ENCODE measurements at regions not wholly inside any gene's neighbourhood (a gene's known extent, or its start where the extent isn't known, plus 50 kb on each side); places are given as distances from the start of the nearest gene placed in this dataset.
"Not testable (repeated sequence)": the region's sequence is repeated elsewhere in the genome, so short reads cannot be mapped to it uniquely, and the experiment has no call there.

GRCh38 chr14:30072454-30072853, 144.8 kb upstream of the PRKD1 start:
- not testable (repeated sequence) for DNase-seq

DNA sequence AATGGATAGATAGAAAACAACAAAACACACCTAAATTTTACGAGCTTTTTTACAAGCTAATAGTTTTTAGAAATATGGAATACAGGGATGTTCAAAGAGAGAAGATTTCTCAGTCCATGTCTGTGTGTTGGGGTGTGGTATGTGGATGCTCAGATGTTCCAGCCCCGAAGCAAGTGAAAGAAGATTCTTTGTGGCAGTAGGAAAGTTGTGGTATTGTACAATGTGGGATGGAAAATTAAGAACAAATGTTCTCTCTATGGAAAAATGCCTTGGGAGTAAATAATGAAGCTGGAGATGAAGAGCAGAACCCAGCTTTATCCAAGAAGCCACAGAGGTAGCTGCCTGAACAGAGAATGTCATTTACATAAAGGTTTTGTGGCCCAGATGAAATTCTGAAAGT, 150.3 kb upstream of the PRKD1 start:
- no peak for DNase-seq

- no peak for DNase-seq
Measured at GRCh38 chr14:30078811-30079402, 151.3 kb upstream of the PRKD1 start.

GRCh38 chr14:30082486-30082885, 154.8 kb upstream of the PRKD1 start:
- DNase-seq, result no peak

DNA sequence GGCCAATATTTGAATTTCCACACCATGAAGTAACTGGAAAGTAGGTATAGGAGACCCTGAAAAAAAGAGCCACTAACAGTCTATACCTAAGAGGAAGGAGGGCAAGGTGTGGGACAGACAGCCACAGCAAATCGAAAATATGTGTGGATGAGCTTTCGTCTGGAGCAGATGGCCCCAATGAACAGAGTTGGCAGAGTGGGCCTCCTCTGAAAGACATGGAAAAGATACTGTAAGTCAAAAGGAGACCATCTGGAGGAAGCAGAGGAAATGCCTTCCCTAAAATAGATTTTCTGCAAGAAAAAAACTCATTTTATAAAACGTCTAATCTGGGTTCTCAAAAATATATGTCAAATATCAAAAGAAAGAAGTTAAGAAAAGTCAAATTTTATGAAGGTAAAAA, 157.2 kb upstream of the PRKD1 start:
- DNase-seq, result no peak

- no peak for DNase-seq
Measured at GRCh38 chr14:30085943-30086342, 158.3 kb upstream of the PRKD1 start.

- DNase-seq, result no peak
Measured at GRCh38 chr14:30088620-30089019, 161.0 kb upstream of the PRKD1 start.

DNA sequence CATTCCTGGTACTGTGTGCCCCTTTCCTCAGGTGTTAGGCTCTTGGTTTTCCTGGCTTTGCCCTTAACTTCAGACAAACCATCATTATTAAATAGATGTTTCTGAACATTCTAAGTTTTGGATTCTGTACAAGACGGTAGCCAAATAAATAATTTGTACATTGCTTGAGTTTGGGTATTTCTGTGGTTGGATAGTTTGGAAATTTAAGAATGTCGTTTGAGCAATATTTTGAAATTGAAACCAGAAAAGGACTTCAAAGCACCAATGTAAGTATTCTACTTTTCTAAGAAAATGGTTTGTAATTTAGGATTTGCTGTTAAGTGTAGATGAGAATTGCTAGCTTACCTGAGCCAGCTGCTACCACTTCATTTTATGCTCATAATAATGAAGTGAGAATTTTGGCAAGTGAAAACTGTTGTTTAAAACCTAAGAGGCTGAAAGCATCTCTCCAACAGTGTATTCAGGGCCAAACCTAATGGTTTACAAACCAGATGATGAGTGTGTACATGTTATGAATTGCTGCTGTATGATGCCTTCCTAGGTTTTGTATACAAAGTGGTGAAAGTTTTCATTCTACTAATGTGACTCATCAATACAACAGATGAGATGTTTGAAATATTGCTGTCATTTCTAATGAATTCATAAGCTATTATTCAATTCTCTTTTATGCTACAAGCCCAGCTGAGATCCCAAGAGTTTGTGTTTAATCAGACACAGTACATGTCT, 181.5 kb upstream of the PRKD1 start:
- no peak for DNase-seq

DNA sequence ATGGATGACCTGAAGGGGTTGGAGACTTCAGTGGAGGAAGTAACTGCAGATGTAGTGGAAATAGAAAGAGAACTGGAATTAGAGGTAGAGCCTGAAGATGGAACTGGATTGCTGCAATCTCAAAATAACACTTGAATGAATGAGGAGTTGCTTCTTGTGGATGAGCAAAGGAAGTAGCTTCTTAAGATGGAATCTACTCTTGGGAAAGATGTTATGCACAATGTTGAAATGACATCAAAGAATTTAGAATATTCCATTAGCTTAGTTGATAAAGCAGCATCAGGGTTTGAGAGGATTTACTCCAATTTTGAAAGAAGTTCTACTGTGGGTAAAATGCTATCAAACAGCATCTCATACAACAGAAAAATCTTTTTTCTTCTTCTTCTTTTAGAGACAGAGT, 186.4 kb upstream of the PRKD1 start:
- no peak for DNase-seq

GRCh38 chr14:30115756-30116155, 188.1 kb upstream of the PRKD1 start:
- no peak for DNase-seq

GRCh38 chr14:30118992-30119640, 191.5 kb upstream of the PRKD1 start:
- DNase-seq, result no peak

DNA sequence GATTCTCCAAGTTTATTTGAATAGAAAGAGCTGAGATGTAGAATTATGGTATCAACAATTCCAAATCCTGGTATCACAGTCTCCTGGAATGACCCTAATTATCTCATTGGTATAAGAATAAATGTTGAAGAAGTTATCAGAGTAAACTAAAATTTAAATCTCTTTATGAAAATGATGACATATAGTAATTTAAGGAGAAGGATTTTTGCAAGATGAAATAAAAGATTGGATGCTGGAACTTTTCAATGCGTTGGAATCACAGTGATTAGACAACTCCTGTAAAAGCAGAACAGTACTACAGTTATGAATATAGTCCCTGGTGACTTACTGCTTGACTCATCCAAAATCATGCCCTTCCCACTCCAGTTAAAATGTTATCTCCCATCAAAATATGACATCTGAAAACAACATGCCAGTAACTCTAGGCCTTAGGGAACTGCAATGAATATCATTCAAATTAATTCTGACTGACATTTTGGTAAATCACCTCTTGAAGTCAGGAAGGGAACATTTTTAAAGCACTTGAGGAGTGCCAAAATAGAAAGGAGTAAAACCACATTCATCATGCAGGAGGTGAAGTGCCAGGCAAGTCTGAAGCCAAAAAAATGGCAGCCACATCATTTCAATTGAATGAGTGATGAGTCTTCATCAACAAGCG, 197.8 kb upstream of the PRKD1 start:
- DNase-seq, result no peak

DNA sequence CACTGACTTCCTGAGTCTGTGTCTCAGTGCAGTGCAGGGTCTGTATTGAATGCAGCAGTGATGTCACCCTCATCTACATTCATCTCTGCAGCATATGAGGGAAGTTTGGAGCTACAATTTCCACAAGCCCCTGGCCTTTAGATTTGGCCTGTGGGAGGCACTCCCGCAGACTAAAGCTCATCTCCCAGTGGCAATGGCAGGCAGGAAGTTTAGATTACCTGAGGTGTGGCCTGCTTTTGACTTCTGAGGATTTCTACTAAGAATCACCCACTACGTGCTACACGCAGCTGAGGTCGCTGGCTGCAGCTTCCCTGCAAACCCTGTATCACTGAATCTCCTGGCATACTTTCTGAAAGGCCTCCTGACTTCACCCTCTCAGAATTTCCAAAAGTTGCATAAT, 202.2 kb upstream of the PRKD1 start:
- DNase-seq, result no peak

DNA sequence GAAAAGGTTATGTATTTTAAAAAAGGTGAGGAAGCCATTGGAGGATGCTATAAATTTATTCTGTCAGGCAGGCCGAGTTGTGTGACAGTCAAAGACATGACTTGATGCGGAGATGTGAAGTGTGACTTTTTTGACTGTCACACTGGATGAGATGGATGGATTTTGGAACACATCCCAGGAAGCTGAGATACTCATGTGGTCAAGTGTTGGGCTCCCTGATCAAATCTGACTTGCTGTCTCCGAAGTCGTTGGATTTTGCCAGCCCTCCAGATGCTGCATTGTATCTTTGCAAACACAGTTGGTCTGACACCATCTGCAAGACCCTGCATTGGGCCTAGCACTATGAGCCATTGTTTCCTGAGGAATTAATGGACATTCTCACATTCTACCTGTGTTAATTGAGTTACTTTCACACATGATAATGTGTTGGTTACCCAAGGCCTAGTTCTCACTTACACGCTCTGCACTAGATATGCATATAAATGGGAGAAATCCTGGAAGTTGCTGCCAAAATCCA, 204.0 kb upstream of the PRKD1 start:
- no peak for DNase-seq

GRCh38 chr14:30132196-30132595, 204.5 kb upstream of the PRKD1 start:
- no peak for DNase-seq

DNA sequence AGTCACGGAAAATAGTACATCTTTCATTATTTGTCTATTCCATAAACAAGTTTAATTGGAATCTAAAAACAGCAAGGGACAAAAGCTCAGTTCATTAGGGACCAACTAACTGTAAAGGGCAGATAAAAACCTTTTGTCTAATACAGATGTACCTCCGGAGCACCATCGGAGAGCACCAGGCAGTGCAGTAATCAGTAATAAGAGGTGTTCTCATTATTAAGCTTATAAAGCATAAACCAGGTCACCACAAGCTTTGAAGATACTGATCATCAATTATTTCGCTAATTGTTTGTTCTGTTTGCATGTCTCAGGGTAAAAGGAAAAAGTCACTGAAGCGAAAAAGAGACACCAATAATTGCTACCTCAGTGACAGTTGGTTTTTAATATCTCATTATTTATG, 207.3 kb upstream of the PRKD1 start:
- DNase-seq, result no peak

- no peak for DNase-seq
Measured at GRCh38 chr14:30138567-30138966, 210.9 kb upstream of the PRKD1 start.

DNA sequence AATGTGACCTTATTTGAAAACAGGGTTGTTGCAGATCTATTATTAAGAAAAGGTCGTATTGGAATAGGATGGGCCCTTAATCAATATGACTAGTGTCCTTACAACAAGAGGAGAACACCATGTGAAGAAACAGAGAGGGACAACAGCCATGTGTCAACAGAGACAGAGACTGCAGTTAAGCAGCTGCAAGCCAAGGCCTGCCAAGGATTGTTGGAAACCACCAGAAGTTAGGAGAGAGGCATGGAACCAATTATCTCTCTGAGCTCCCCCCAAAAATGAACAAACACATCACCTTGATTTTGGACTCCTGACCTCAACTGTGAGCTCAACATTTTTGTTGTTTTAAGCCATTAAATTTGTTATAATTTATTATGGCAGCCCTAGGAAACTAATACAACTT, 214.6 kb upstream of the PRKD1 start:
- no peak for DNase-seq

DNA sequence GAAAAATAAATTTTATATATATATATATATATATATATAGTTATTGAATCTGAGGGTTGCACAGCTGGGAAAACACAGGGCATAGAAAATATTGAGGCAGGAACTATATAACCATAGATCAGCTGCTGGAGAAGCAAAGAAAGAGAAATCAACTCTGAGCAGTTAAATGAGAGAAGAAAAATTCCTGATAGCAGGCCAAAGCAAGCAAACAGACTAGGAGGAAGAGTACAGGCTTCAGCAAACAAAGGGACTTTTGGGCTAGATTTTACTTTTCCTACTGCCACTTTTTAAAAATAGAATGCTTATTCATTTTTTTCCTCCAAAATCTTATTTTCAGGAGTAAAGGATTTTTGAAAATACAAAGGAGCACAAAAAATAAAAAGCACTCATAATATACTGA, 216.0 kb upstream of the PRKD1 start:
- DNase-seq, result no peak

DNA sequence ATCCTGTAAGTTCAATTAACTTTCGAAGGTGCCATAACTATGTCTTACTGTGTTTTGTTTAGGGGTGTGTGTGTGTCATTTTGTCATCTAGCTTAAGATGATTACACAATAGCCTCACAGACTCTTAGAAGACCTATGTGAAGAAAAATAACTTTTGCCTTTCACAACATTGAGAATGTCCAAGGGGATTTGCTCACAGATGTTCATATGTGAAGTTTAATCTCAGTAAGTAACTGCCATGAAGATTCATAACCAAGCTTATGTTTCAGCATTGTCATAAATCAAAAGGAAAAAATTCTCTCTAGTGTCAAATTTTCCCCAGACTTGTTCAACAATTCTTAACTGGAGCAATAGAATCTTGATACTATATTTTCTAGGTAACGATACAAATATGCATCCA, 226.1 kb upstream of the PRKD1 start:
- DNase-seq, result no peak

- DNase-seq, result no peak
Measured at GRCh38 chr14:30156571-30156970, 228.9 kb upstream of the PRKD1 start.

DNA sequence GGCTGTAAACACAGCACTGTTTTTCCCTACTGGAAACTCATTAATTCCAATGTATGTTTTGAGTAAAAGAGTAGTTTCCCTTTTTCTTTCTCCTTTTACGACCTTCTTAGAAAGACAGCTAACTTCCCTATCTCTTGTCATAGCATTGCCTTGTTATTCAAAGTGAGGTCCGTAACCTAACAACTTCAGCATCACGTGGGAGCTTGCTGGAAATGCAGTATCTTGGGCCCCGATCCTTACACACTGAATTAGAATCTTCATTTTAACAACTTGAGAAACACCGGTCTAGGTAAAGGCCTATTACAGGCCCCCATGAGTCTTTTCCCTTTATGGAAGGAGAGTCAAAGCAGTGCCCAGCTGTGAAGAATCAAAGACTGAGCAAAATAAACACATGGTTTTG, 230.7 kb upstream of the PRKD1 start:
- no peak for DNase-seq

DNA sequence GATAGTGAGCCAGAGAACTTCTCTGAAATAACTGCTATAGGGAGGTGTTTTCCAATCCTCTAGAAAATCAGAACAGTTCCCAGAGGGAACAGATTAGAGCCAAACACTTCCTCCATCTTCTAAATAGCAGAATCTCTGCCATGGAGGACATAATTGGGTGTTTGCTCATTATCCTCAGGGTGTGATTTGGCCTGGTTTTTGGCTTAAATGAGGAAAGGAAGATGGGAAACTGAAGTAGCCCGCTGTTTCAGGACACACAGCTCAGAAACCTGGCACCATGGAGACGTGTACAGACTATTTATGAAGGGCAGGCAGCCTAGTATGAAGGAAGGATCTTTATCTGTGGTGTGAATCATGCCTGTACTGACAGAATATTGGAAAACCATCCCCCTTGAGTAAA, 231.7 kb upstream of the PRKD1 start:
- no peak for DNase-seq

Data from right kidney (tissue), 1 donor.